GM19238 (cell line): ENCODE measurements at regions not wholly inside any gene's neighbourhood (a gene's known extent, or its start where the extent isn't known, plus 50 kb on each side); places are given as distances from the start of the nearest gene placed in this dataset.

Source experiments
- DNase-seq: peaks from one replicate; pipeline ENCODE4 v3.0.0; 2011; ENCODE audit warnings: low spot score; ENCODE audit not compliant: insufficient read length

GRCh38 chr6:14254505-14254904 is 136.9 kb downstream of the CD83 start:
- peak; percentile 48 for DNase-seq

GRCh38 chr6:14255916-14256315 is 138.3 kb downstream of the CD83 start:
- DNase-seq = no peak

GRCh38 chr6:14258117-14258516 is 140.5 kb downstream of the CD83 start:
- no peak for DNase-seq

GRCh38 chr6:14258695-14259593 is 141.4 kb downstream of the CD83 start:
- DNase-seq = no peak

- no peak for DNase-seq
These were observed 142.1 kb downstream of the CD83 start for GRCh38 chr6:14259594-14260152.

- no peak for DNase-seq
These were observed 143.3 kb downstream of the CD83 start for GRCh38 chr6:14260839-14261238.

GRCh38 chr6:14263881-14264424 is 146.4 kb downstream of the CD83 start:
- no peak for DNase-seq

- DNase-seq = no peak
These were observed 147.8 kb downstream of the CD83 start for GRCh38 chr6:14265049-14266021.

- no peak for DNase-seq
These were observed 148.7 kb downstream of the CD83 start for GRCh38 chr6:14266266-14266665.

- no peak for DNase-seq
These were observed 150.5 kb downstream of the CD83 start for GRCh38 chr6:14267885-14268660.

- no peak for DNase-seq
These were observed 151.9 kb downstream of the CD83 start for GRCh38 chr6:14269436-14269835.

GRCh38 chr6:14270142-14270893 is 152.7 kb downstream of the CD83 start:
- no peak for DNase-seq

- no peak for DNase-seq
These were observed 153.6 kb downstream of the CD83 start for GRCh38 chr6:14270925-14271788.

GRCh38 chr6:14271789-14272736 is 154.5 kb downstream of the CD83 start:
- no peak for DNase-seq

GRCh38 chr6:14272737-14273085 is 155.1 kb downstream of the CD83 start:
- no peak for DNase-seq

GRCh38 chr6:14273191-14273590 is 155.6 kb downstream of the CD83 start:
- DNase-seq = no peak

GRCh38 chr6:14274016-14274415 is 156.4 kb downstream of the CD83 start:
- no peak for DNase-seq
